Heart left ventricle (tissue), 16 donors: ENCODE measurements at regions not wholly inside any gene's neighbourhood (a gene's known extent, or its start where the extent isn't known, plus 50 kb on each side); places are given as distances from the start of the nearest gene placed in this dataset.
A peak's percentile ranks its signal among the peaks of the same experiment; 100 is the strongest.

Experiments
- ATAC-seq, 4 donors: fragments of 200-7000 bp; cut with Tn5 transposase; one replicate each; pipeline ENCODE4 v1.9.1; 2020 to 2022; ENCODE audit warnings: moderate library complexity in 4 of 4, mild to moderate bottlenecking in 3 of 4, moderate number of reproducible peaks in 1 of 4
- DNase-seq, 5 donors: peaks; one replicate each; pipeline ENCODE4 v3.0.0-alpha.2; 2020
- H3K27ac ChIP-seq, 12 donors: fragments of 200-600 bp; sonication (generic) in 4 of 12; one replicate each; pipeline versions ENCODE4 v1.5.0 to v1.8.0; 2016 to 2022; ENCODE audit warnings: mild to moderate bottlenecking in 2 of 12
- H3K27me3 ChIP-seq, 9 donors: fragments of 200-600 bp; sonication (generic) in 2 of 9; one replicate each; pipeline versions ENCODE4 v1.5.1 to v1.8.0; 2016 to 2022; ENCODE audit warnings: mild to moderate bottlenecking in 3 of 9
- H3K36me3 ChIP-seq, 9 donors: fragments of 200-600 bp; sonication (generic) in 2 of 9; one replicate each; pipeline versions ENCODE4 v1.5.0 to v1.8.0; 2018 to 2022; ENCODE audit warnings: mild to moderate bottlenecking in 2 of 9
- H3K4me1 ChIP-seq, 12 donors: fragments of 200-600 bp; sonication (generic) in 4 of 12; one replicate each; pipeline versions ENCODE4 v1.5.0 to v1.8.0; 2016 to 2022; ENCODE audit warnings: mild to moderate bottlenecking in 3 of 12
- H3K4me3 ChIP-seq, 12 donors: fragments of 200-600 bp; sonication (generic) in 4 of 12; one replicate each; pipeline versions ENCODE4 v1.5.0 to v1.8.0; 2017 to 2022; ENCODE audit warnings: mild to moderate bottlenecking in 9 of 12, moderate library complexity in 4 of 12
- H3K9me3 ChIP-seq, 12 donors: fragments of 200-600 bp; sonication (generic) in 4 of 12; one replicate each; pipeline versions ENCODE4 v1.5.0 to v1.8.0; 2016 to 2022; ENCODE audit warnings: mild to moderate bottlenecking in 1 of 12
- POLR2A ChIP-seq, 2 donors: fragments of 450-650 bp; IDR thresholded peaks; one replicate each; pipeline ENCODE4 v1.6.1; 2017; ENCODE audit warnings: antibody characterized with exemption in 2 of 2, mild to moderate bottlenecking in 2 of 2, moderate library complexity in 2 of 2
- WGBS, 4 donors: extraction: QIAGEN DNeasy Blood & Tissue Kit in 2 of 4; methylation state at CpG; one replicate each; pipeline versions ENCODE4 v1.1.5 to v1.1.7; 2013 to 2018; 5-methylcytosine and 5-hydroxymethylcytosine counted together
- intact Hi-C, 10 donors: fragments of 100-400 bp; cut with DNase I; formaldehyde crosslinking; loops; one replicate each; pipeline versions ENCODE4 v1.11.1 to v1.14.2; 2022
- TF ChIP-seq, protein P1 (sequence below), 12 donors: fragments of 200-600 bp; sonication (generic) in 4 of 12; IDR thresholded peaks; one replicate each; pipeline versions ENCODE4 v1.5.0 to v1.8.0; 2018 to 2022; ENCODE audit warnings: antibody characterized with exemption in 12 of 12, mild to moderate bottlenecking in 5 of 12
- donor health status: ischemic (EF 13 %, LVEDD 7.1; RV severe dilation, severe dysfunction).
- donor health status: healthy with polysubstance abuse.
- donor health status: DM: no; HTN: yes; CAD: no.
- donor health status: DM: no; HTN: no; CAD: no.
- donor health status: ischemic (EF 25% LVEDD 6.9; RV normal size, moderate dysfunction).
- donor health status: ischemic (EF 25% LVEDD 5.7; RV mildly dilated, moderate dysfunction).
- donor health status: healthy.
- donor health status: DM: yes; HTN: yes; CAD: no.
- donor health status: ischemic (EF 35%, LVEDD 5.7; RV mildly dilated, moderate dysfunction).
- donor health status: nonischemic (EF 11% LVEDD 7.7; RV severe dilation, severe dysfunction).
- donor health status: DM: yes; HTN: yes; CAD: no.
- donor health status: PGD.
- donor health status: ischemic (EF 29% LVEDD 5.4; RV normal size, mild dysfunction).
- donor health status: nonischemic (EF 23%, LVEDD 6.1; RV moderate dilation, normal function).

DNA sequence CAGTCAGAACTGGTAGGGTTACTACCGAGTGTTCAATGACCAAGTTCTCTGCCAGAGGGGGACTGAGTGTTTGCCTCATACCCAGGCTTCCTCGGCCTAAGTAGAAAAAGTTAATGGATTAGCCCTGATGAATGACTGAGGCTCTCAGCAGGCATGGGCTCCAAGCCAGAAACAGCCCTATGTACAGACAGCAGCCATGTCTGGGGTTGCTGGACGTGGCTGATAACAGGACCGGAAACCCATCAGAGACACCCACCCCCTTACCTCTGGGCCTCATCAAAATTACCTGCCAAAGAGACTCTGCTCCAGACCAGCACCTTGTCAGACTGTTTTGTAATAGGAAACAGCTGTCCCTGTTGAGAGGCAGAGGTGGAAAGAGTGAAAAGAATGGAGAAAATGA, 351.4 kb downstream of the ETS1 start:
- intact Hi-C loops = no loop called here
- H3K27me3 ChIP-seq = no peaks in the 10 kb centered on the region
- WGBS, 4 donors = 36 to 70% (median 46%) methylated on average over 4 of the region's 4 CpGs
- no peak for TF ChIP-seq POLR2A (IDR thresholded peaks at IDR 0.05)
- TF ChIP-seq, protein P1, sequence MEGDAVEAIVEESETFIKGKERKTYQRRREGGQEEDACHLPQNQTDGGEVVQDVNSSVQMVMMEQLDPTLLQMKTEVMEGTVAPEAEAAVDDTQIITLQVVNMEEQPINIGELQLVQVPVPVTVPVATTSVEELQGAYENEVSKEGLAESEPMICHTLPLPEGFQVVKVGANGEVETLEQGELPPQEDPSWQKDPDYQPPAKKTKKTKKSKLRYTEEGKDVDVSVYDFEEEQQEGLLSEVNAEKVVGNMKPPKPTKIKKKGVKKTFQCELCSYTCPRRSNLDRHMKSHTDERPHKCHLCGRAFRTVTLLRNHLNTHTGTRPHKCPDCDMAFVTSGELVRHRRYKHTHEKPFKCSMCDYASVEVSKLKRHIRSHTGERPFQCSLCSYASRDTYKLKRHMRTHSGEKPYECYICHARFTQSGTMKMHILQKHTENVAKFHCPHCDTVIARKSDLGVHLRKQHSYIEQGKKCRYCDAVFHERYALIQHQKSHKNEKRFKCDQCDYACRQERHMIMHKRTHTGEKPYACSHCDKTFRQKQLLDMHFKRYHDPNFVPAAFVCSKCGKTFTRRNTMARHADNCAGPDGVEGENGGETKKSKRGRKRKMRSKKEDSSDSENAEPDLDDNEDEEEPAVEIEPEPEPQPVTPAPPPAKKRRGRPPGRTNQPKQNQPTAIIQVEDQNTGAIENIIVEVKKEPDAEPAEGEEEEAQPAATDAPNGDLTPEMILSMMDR (IDR thresholded peaks at IDR 0.05) = no peak
- DNase-seq (peak in 1 of 5 donors; percentile 28), ATAC-seq (peak in 1 of 4 donors; percentile 14)
- H3K9me3 ChIP-seq = no peaks in the 10 kb centered on the region
- peaks cover 0 to 16% (median 0%) of the 10 kb centered on the region in 12 donors for H3K4me1 ChIP-seq
- no peak overlapping the region for H3K4me3 ChIP-seq
- H3K27ac ChIP-seq = peak overlapping the region in 2 of 12 donors; percentile 16 to 56
- no peaks in the 10 kb centered on the region for H3K36me3 ChIP-seq

DNA sequence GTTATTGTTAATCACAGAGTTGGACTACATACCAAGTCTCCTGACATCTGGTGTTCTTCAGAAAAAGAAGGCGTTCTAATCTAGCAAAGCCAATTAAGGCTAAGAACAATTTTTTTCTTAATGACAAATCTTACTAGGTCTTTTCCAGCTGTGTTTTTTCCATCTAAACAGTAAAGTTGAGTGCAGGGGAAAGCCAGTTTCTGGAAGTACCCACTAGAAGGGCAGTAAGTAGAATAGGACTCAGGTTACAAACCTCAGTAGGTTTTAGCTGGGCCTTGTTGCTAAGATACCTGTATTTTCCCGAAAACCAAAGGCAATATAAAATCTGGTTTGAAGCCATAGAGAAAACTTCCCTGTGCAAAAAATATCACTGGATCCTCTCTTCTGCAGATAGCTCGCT, 351.9 kb downstream of the ETS1 start:
- TF ChIP-seq, protein P1 (IDR thresholded peaks at IDR 0.05) = no peak
- TF ChIP-seq POLR2A (IDR thresholded peaks at IDR 0.05) = no peak

DNA sequence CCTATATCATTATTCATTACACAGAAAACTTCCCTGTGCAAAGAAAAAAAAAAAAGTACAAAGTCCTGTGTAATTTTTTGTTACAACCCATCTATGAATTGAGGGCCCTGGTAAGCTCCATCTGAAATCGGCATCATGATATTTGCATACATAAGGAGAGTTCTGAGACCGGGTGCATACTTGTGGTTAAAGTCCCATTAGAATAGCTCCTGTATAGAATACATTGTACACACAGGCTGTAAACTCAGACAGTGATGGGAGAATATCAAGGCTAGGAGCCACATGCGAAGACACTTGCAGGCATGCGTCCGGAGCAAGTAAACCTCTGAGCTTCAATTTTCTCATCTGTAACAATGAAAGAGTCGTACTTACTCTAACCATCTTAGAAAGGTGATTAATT, 353.2 kb downstream of the ETS1 start:
- peaks cover 0 to 11% (median 0%) of the 10 kb centered on the region in 12 donors for H3K4me1 ChIP-seq
- no peaks in the 10 kb centered on the region for H3K27me3 ChIP-seq
- ATAC-seq (no peak), DNase-seq (no peak)
- no peaks in the 10 kb centered on the region for H3K9me3 ChIP-seq
- 96 to 98% (median 97%) methylated on average over 6 of the region's 6 CpGs for WGBS, 4 donors
- TF ChIP-seq POLR2A (IDR thresholded peaks at IDR 0.05) = no peak
- TF ChIP-seq, protein P1 (IDR thresholded peaks at IDR 0.05) = no peak
- no peaks in the 10 kb centered on the region for H3K36me3 ChIP-seq
- no peak overlapping the region for H3K4me3 ChIP-seq
- no peak overlapping the region for H3K27ac ChIP-seq
- intact Hi-C loops = no loop called here

More for the DNA sequence above, 351.9 kb downstream of the ETS1 start:
- Histone ChIP-seq H3K36me3 (no peaks in the 10 kb centered on the region), H3K4me3 (no peak overlapping the region), H3K27me3 (no peaks in the 10 kb centered on the region), H3K27ac (peak overlapping the region in 2 of 12 donors; percentile 16 to 56), H3K9me3 (no peaks in the 10 kb centered on the region), H3K4me1 (peaks cover 0 to 16% (median 0%) of the 10 kb centered on the region in 12 donors)
- 74 to 85% (median 78%) methylated on average over 3 of the region's 3 CpGs for WGBS, 4 donors
- DNase-seq (no peak), ATAC-seq (no peak)
- intact Hi-C loops = no loop called here

- no peaks in the 10 kb centered on the region for H3K36me3 ChIP-seq
- H3K9me3 ChIP-seq = no peaks in the 10 kb centered on the region
- no peaks in the 10 kb centered on the region for H3K27me3 ChIP-seq
- TF ChIP-seq POLR2A (IDR thresholded peaks at IDR 0.05) = no peak
- TF ChIP-seq, protein P1 (IDR thresholded peaks at IDR 0.05) = no peak
- no peak overlapping the region for H3K27ac ChIP-seq
- 86 to 93% (median 90%) methylated on average over 5 of the region's 5 CpGs for WGBS, 4 donors
- ATAC-seq = no peak
- H3K4me1 ChIP-seq = peaks cover 0 to 5% (median 0%) of the 10 kb centered on the region in 12 donors
- no peak overlapping the region for H3K4me3 ChIP-seq
- intact Hi-C loops = no loop called here
- no peak for DNase-seq
Measured at GRCh38 chr11:128232588-128232987, 354.8 kb downstream of the ETS1 start.
